Endothelial cell (in vitro differentiated cells): ENCODE measurements at regions not wholly inside any gene's neighbourhood (a gene's known extent, or its start where the extent isn't known, plus 50 kb on each side); places are given as distances from the start of the nearest gene placed in this dataset.

ENCODE experiments used
- DNase-seq: peaks from one replicate; pipeline ENCODE4 v3.0.0; 2021; ENCODE audit warnings: low spot score
- H3K27ac Mint-ChIP-seq: one replicate; pipeline ENCODE4 v1.8.0; 2021; ENCODE audit warnings: mixed read lengths, inconsistent platforms; ENCODE audit not compliant: unreplicated experiment
- H3K27me3 Mint-ChIP-seq: one replicate; pipeline ENCODE4 v1.8.0; 2021; ENCODE audit warnings: mild to moderate bottlenecking, moderate library complexity, mixed read lengths, inconsistent platforms; ENCODE audit not compliant: unreplicated experiment
- H3K36me3 Mint-ChIP-seq: one replicate; pipeline ENCODE4 v1.8.0; 2021; ENCODE audit warnings: mild to moderate bottlenecking, low read depth, mixed read lengths, inconsistent platforms; ENCODE audit not compliant: unreplicated experiment
- H3K4me1 Mint-ChIP-seq: one replicate; pipeline ENCODE4 v1.8.0; 2021; ENCODE audit warnings: mild to moderate bottlenecking, mixed read lengths, inconsistent platforms; ENCODE audit not compliant: unreplicated experiment
- H3K4me3 Mint-ChIP-seq: one replicate; pipeline ENCODE4 v1.8.0; 2021; ENCODE audit warnings: mild to moderate bottlenecking, mixed read lengths, inconsistent platforms; ENCODE audit not compliant: unreplicated experiment
- H3K9me3 Mint-ChIP-seq: one replicate; pipeline ENCODE4 v1.8.0; 2021; ENCODE audit warnings: mixed read lengths, inconsistent platforms; ENCODE audit not compliant: unreplicated experiment
- CTCF ChIP-seq: fragments of 200-600 bp; sonication (generic); IDR thresholded peaks from one replicate; pipeline ENCODE4 v1.5.0; 2021; ENCODE audit warnings: antibody characterized with exemption; ENCODE audit not compliant: unreplicated experiment

GRCh38 chr5:88144219-88145001 lies 124.2 kb downstream of the TMEM161B start:
- H3K4me3 Mint-ChIP-seq, result no peak overlapping the region
- TF ChIP-seq CTCF, result no peak
- H3K27ac Mint-ChIP-seq, result no peak overlapping the region
- H3K27me3 Mint-ChIP-seq, result peaks cover 7% of the 10 kb centered on the region
- H3K4me1 Mint-ChIP-seq, result peaks cover 18% of the 10 kb centered on the region
- peak; percentile 31 for DNase-seq
- H3K9me3 Mint-ChIP-seq, result no peaks in the 10 kb centered on the region
- no peaks in the 10 kb centered on the region for H3K36me3 Mint-ChIP-seq

- Mint-ChIP-seq H3K27ac (no peak overlapping the region), H3K27me3 (peaks cover 7% of the 10 kb centered on the region), H3K9me3 (no peaks in the 10 kb centered on the region), H3K4me3 (no peak overlapping the region), H3K36me3 (no peaks in the 10 kb centered on the region), H3K4me1 (peaks cover 18% of the 10 kb centered on the region)
- TF ChIP-seq CTCF, result no peak
- no peak for DNase-seq
Observed at GRCh38 chr5:88143693-88144218, 124.9 kb downstream of the TMEM161B start.

GRCh38 chr5:88142886-88143692 lies 125.6 kb downstream of the TMEM161B start:
- Mint-ChIP-seq H3K27ac (no peak overlapping the region), H3K27me3 (peaks cover 7% of the 10 kb centered on the region)
- DNase-seq, result no peak

GRCh38 chr5:88142636-88142885 lies 126.1 kb downstream of the TMEM161B start:
- H3K36me3 Mint-ChIP-seq, result no peaks in the 10 kb centered on the region
- H3K27ac Mint-ChIP-seq, result no peak overlapping the region
- no peak for TF ChIP-seq CTCF
- H3K4me3 Mint-ChIP-seq, result no peak overlapping the region
- no peak for DNase-seq
- peaks cover 18% of the 10 kb centered on the region for H3K4me1 Mint-ChIP-seq
- no peaks in the 10 kb centered on the region for H3K9me3 Mint-ChIP-seq
- H3K27me3 Mint-ChIP-seq, result peaks cover 7% of the 10 kb centered on the region

More at GRCh38 chr5:88142886-88143692, 125.6 kb downstream of the TMEM161B start:
- no peak for TF ChIP-seq CTCF
- H3K4me1 Mint-ChIP-seq, result peaks cover 18% of the 10 kb centered on the region
- no peaks in the 10 kb centered on the region for H3K36me3 Mint-ChIP-seq
- no peak overlapping the region for H3K4me3 Mint-ChIP-seq
- H3K9me3 Mint-ChIP-seq, result no peaks in the 10 kb centered on the region
